IPS DF 4.7 (cell line): ENCODE measurements at regions not wholly inside any gene's neighbourhood (a gene's known extent, or its start where the extent isn't known, plus 50 kb on each side); places are given as distances from the start of the nearest gene placed in this dataset.

Experiments used
- DNase-seq: peaks from one replicate; pipeline ENCODE4 v3.0.0-alpha.2; 2013; ENCODE audit warnings: low spot score; ENCODE audit errors: extremely low read depth

DNA sequence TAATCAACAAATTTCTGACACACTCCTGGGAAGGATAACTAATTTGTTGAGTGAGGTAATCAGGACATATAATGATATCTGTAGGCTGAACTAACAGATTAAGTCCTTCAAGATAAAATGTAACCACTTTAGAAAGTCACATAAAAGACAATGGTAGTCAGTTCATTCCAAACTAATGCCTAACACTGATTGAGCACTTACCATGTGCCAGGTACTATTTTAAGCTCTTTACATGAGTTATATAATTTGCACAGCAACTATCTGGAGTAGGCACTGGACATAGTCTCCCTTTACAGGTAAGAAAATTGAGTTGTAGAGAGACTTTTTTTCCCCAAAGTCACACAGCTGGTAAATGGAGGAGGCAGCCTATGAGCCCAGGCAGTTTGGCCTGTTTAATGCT lies 211.2 kb upstream of the CFAP20DC start:
- no peak for DNase-seq

DNA sequence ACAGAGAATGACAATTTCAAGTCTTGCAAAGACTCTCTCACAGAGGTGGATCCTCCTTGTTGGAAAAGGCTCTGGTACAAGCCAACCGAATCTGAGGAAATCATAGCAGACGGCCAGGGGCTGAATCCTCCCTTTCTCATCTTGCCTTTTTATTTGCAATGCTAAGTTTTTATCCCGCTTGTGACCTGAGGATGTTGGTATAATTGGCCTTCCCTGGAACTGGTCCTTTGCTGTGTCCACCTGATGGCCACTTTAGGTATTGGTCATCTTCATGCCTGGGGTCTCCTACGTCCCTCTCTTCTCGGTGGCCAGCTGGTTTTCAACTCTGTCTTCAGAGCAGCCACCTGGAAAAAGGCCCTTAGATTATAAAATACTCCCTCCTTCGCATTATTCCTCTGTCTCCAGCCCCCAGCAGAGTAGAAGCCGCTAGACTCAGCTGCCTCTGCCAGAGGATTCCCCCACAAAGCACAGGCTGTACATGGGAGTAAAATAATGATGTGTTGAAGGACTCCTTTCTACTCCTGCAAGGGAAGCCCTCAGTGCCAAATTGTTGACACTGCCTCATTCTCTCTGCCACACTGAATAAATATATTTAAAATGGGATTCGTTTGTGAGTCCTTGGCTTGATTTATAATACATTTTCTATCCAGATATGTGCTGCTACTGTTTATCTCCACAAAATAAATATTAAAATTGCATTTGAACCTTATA lies 208.9 kb upstream of the CFAP20DC start:
- no peak for DNase-seq

DNA sequence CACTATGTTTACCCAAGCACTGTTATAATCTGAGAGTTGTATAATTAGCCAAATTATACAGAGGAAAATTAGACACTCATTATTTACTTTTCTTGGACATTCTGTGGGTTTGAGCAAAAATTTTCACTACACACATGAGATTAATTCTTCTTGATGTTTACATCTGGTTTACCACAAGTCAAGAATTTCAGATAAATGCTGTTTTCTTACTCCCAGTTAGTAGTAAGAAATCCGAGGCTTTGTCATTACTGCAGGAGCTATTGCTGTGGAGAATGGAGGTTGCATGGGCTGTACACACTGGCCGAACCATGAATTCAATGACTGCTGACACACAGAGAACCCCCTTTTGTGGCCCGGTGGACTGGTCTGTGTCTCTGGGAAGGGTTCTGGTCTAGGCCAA lies 207.7 kb upstream of the CFAP20DC start:
- no peak for DNase-seq

DNA sequence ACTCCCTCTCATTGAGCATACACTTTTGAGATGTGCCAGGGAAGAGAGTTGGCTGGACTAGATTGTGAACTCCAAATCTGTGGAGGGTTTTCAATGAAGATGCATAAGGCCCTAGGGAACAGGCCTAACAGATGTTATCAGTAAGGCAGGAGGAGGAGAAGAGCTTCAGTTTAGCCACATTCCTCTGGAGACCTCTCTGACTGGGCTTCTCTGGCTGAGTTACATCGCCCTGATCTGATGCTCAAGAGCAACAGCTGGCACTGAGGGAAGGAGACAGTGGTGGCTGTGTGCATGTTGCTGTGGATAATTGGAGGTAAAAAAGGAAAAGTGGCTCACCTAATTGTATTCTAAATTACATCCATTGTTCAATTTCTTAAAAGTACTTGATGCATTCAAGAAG lies 206.4 kb upstream of the CFAP20DC start:
- no peak for DNase-seq

DNA sequence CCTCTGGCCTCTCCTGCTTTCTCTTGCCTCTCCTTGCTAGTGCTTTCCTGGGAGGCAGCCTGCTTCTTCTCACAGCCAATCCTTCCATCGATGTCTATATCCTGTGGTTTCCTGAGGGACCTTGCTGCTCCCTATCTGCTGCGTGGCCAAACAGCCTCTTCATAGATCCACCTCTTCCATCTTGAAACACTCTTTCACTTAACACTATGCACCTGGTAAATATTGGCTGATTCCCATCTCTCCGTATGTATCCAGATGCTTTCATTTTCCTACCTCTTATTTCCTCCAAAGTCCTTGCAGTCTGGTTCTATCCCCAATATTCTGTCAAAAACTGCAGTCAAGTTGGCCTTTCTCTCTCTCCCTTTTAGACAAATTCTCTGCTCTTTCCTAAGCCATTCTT lies 205.2 kb upstream of the CFAP20DC start:
- DNase-seq: no peak

DNA sequence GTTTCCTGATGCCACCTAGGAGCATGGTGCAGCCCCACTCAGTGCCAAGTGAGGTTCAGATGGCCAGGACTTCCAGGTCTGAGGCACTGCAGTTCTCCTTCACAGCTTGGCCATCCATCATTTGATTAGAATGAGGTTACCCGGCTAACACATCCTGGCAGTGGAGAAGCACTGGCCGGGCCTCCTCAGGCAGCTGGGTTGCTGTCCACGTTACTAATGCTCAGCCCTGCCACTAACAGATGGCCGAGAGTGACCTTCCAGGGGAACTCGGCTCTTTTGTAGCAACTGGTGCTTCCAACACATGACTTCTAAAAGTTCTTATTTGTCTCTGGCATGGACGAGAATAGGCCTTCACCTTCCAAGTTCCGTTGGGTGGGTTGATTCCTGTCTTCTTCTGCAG lies 204.6 kb upstream of the CFAP20DC start:
- no peak for DNase-seq

DNA sequence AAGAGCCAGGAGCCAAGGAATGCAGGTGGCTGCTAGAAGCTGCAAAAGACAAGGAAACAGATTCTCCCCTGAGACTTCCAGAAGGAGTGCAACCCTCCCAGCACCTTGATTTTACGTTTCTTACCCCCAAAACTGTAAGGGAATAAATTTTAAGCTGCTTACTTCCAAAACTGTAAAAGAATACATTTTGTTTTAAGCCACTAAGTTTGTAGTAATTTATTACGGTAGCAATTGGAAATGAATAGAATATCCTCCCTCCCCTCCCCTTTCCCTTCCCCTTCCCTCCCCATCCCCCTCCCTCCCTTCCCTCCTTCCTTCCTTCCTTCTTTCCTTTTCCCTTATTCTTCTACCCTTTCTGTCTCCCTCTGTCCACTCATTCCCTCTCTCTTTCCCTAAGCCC lies 203.7 kb upstream of the CFAP20DC start:
- DNase-seq: no peak

DNA sequence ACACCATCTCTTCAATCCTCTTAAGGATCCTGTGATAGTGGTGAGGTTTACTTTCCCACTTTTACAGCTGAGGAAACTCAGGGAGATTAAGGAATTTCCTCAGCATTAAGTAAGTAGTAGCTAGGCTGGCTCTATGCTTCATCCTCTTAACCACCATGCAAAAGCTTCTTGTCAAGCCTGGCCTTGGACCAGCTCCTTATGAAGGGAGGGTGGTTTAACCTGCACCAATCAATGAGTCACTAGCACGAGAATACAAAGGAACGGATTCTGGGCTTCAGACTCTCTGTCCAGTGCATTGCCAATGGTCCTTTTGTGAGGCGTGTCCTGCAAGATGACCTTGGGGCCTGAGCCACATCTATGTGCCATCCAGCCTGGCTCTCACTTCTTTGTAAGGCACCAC lies 202.0 kb upstream of the CFAP20DC start:
- DNase-seq: no peak

DNA sequence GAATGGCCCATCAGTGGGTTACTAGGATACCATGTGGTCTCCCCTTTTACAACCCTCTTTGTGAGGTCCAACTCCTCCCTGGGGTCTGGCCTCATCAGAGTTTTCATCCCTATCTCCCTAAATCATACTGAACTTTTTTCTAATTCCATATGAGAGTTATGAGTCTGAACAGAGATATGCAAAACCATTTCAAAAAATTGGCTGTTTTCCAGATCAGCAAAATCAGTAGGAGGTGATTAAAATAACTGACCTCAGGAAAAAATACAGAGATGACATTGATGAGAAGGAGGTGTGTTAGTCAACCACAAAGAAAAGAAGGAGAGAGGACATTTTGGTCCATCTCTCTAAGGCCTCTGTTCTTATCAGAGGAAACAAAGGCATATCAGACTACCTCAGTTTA lies 200.8 kb upstream of the CFAP20DC start:
- DNase-seq: no peak

DNA sequence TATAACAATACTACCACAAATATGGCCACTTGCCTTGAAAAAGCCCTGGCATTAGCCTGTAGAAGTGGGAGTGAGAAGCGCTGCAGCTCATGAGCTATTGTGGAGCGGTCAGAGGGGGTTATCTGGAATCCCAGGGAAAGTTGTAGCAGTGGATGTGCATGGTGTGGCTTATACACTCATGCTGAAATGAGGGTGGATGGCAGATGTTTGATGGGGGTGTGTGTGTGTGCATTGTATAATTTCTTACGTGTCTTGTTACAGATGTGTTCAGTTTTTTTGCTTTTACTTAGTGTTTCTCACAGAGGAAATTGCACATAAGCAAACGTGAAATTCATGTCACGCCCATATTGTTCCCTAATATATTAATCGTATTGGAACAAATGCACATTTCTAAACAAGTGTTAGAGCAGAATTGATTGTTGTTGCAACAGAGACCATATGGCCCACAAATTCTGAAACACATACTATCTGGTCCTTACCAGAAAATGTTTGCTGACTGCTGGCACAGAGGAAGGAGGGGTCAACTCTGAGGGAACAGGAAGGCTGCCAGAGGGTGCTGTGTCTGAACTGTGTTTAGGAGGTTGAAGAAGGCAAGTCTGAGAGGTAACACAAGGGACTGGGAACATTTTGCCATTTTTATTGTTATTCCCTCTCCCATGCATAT lies 200.0 kb upstream of the CFAP20DC start:
- DNase-seq: no peak

DNA sequence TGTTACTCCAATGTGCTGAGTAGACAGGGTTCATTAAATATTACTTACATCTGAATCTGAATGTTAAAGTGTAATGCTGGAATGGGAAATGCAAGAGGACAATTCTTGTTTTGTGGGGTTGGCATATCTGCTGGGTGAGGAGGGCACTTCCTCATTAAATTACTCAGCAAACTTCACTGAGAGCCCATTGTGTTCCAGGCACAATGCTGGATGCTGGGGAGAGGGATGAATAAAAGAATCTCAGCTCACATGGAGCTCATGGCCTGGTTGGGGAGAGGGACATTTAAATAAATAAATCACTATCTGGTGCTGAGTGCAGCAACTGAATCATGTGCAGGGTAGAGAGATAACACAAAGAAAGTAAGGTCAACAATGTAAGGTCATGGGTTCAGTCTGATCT lies 199.2 kb upstream of the CFAP20DC start:
- no peak for DNase-seq

DNA sequence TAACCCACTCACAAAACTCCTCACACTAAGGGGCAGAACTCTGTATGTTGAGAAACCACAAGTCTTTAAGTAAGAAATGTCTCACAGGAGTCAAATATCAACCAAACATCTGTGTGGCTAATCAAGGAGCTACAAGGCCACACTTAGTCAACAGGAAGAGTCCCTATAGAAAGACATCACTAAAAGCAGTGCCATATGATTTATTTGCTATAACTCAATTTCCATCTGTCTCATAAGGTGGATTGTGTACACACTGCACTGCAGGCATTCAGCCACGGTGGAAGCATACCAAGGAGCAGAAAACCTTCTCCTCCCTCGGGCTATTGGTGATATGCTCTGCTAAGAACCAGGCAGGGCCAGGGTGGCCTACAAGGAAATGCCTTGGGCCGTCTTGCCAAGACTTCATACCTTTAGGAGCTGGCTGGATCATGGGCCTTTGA lies 197.6 kb upstream of the CFAP20DC start:
- DNase-seq: no peak

DNA sequence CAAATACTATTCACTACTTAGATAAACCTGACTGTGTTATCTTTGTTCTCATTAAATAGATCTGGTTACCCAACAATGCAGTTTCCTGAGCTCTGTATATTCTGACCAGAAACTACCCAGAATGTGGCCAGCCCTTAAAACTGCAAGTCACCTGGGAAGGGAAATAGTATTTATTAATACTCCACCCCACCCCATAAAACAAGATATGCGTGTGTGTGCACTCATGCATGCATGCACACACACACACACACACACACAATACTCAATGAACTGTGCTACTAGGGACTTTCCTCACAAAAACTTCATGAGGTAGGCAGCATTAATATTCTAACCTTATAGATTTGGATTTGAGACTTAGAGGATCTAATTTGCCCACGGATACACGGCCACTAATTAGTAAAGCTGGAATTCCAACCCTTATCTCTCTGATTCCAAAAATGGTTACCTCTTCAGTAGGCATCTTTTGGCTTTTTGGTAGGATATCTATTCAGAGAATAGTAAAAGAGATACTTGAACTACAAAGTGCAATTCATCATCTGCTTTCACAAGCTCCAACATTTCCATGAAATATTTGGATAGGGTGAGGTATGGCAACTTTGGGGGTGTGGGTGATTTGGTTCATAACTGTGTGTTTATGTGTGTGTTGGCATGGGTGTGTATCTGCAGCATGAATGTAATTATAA lies 197.0 kb upstream of the CFAP20DC start:
- DNase-seq: no peak

DNA sequence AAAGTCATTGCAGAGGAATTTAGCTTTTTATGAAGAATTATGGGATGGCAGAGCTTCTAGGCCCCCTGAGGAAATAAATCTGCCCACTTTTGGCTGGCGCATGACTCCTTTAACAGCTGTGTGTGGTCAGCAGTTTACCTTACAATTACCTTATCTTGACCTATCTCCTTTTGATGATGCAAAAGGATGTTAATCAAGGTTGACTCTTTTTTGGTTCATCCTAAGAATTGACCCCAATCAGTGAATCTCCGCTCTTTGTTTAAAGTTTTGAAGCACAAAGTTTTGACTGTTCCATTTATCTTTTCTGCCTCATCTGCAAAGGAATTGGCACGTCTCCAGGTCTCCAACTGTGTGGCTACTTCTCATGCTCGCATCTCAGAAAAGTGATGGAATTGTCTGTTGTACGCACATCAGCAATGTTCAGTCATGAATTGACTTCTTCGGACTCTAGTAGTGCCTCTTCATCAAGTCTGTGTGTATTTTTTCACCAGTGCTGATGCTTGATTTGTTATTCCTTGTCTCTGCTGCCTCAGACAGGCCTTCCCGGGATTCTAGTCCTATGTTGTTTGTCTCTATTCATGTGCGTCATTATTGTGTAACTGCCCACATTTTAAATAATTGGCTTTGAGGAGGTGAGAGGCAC lies 196.2 kb upstream of the CFAP20DC start:
- DNase-seq: no peak

DNA sequence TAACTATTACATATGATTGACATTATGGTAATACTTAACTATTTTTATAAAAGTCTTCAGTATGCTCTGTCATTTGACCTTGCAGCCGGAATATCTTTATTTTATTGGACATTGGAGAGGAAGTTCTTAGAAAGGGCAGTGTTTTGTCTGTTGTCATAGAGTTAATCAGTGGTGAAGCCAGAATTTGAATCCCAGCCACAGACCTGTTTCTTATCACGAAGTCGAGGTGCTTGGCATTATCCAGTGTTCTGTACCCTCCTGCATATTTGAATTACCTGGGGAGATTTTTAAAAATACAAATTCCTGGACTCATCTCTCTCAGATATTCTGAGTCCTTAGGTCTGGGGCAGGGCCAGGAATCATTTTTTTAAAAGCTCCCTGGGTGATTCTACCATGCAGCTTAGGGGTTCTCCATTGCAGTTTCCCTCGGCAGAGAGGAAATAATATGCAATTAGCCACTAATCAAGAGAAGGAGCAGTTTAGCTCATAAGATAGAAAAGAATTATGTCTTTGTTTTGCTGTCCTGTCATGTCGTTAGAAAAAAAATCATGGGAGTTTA lies 195.6 kb upstream of the CFAP20DC start:
- no peak for DNase-seq

DNA sequence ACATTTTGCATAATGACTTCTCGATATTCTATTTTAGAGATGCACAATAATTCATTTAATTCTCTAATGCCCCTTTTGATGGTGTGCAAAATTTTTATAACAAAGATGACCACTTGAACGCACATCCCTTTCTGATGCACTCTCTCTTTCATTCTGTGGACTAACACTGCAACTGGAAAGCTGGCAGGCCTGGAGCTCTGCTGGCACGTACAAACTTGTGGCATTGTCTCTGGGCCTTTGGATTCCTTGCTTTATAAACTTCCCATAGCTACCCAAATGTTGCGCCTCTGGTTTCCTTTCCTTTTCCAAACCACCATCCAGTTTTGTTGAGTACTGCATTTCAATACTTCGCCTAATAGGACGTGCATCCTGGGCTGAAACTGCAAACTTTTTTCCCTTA lies 194.5 kb upstream of the CFAP20DC start:
- DNase-seq: no peak

DNA sequence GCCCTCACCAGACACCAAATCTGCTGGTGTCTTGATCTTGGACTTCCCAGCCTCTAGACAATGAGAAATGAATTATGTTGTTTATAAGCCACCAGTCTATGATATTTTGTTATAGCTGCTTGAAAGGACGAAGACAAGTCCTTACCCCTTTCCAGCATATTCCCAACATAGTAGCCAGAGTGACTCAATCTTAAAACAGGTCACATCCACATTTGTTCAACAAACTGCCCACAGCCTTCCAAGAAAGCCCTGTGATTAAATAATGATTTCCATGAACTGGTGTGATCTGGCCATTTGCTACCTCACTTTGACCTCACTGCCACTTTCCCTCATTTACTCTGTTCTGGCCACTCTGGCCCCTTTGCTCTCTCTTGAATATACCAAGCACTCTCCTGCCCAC lies 193.7 kb upstream of the CFAP20DC start:
- no peak for DNase-seq

DNA sequence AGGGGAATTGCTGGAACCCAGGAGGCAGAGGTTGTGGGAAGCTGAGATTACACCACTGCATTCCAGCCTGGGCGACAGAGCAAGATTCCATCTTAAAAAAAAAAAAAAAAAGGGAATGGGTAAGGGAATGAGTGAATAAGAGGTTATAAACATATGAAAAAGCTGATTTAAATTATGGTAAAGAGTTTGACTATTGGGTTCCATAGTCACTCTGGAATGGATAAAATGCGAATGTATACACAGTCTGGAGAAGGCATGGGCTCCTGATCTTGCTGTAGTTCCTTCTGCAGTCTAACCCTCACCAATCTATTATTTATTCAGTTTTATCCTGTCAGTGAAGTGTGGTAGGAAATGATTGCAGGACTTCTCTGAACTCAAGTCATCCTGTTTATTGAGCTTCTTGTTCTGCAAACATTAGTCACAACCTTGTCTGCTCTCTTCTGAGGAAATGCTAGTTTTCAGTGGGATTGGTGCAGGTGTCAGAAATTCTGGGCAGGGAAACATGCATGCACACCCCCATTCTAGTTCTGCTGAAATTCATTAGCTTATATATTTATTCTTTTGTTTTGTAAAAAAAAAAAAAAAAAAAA lies 190.9 kb upstream of the CFAP20DC start:
- DNase-seq: no peak

DNA sequence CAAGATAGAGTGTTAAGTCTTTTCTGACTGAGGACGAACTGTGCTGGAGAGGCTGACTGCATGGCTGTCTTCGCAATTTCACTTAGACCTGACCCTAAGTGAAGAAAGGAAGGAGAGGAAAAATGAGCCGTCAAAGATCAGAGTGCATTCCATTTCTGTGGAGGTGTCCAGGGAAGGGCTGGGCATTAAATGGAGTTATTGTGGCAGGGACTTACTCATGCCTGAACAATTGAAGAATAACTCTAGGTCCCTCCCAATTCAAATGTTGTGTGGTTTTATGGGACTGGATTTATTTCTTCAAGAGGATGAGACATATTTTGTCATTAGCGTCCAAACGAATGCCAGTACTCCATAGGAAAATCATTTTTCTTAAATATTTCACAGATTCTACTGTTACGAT lies 187.3 kb upstream of the CFAP20DC start:
- no peak for DNase-seq

DNA sequence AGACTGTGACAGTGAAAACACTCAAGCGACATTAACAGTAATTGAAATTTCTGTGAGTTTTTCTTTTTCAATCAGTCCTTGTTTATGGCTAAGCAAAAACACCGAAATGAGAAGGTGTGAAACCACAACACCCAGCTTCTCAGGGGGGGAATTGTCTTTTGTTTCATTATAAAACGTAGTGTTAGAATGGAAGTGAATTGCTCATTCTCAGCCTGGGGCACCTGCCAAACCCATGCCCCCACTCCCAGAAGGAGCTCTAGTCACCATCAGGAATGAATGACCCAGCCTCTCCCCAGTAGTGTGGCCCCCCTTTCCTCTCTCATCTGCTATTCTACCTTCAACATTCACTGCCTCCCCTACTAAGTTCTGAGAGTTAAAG lies 185.8 kb upstream of the CFAP20DC start:
- DNase-seq: no peak

DNA sequence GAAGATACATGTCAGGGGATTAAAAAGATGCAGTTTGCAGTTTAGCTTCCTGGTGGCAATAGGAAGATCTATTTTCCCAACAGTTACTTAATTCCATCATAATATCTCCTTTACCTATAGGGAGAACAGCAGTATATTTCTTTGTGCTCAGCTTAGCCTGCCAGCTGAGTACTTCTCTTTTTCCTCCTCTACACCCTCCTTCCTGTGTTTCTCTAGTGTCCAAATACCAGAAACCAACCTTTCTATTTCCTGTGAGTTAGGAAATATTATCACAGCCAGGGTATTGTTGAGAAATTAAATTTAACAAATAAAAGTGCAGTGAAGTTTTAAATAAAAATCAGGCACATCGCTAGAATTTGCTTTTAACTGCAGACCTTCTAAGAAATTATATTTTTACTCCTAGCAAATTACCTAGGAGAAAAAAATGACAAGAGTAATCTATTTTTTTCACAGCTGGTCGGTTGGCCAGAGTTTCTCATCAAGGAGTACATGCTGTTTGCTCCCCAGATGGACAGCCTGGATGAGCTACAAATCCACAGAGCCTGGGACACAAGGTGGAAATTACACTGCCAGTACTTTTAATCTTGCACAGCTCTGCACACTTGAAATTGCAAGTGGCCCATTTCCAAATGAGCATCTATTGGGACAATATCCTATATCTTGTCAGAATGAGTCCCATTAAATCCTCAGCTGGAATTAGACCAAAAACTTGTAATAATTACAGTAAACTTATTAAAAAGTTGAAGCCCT lies 185.2 kb upstream of the CFAP20DC start:
- no peak for DNase-seq
